Mammary epithelial cell (primary cell): ENCODE measurements at regions not wholly inside any gene's neighbourhood (a gene's known extent, or its start where the extent isn't known, plus 50 kb on each side); places are given as distances from the start of the nearest gene placed in this dataset.

Experiments used
- CTCF ChIP-seq, 2 donors: IDR thresholded peaks in 1 of 2; conservative IDR thresholded peaks in 1 of 2; 2 replicates each; pipeline ENCODE4 v1.5.1; 2011 to 2012; ENCODE audit warnings: inconsistent platforms in 2 of 2, low read length in 2 of 2, mild to moderate bottlenecking in 2 of 2, control low read depth in 1 of 2, low read depth in 1 of 2; ENCODE audit not compliant: insufficient read depth in 1 of 2; ENCODE audit errors: extremely low read depth in 1 of 2
- EZH2 ChIP-seq: IDR thresholded peaks from 2 replicates; pipeline ENCODE4 v1.6.1; 2012; ENCODE audit warnings: low read length, inconsistent platforms, borderline replicate concordance

DNA sequence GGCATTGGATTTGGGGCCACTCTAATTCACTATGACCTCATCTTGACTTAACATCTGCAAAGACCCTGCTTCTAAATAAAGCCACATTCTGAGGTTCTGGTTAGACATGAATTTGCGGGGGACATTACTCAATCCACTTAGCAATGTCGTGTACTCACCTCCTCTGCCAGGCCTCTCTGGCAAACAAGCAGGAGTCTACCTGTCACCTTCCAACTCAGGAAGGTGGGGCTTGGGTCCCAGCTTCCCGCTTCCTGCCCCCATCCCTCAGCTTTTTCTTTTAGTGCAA lies 177.8 kb downstream of the PSMG1 start:
- TF ChIP-seq CTCF (conservative IDR thresholded peaks at IDR 0.05 in 1 of 2, IDR thresholded peaks at IDR 0.05 in 1 of 2; ENCODE audit: extremely low read depth in 1 of 2, insufficient read depth in 1 of 2, low read depth in 1 of 2, low read length in 2 of 2) (no peak), EZH2 (no peak)
